HG03039 (cell line): ENCODE measurements at regions not wholly inside any gene's neighbourhood (a gene's known extent, or its start where the extent isn't known, plus 50 kb on each side); places are given as distances from the start of the nearest gene placed in this dataset.
"Not testable (repeated sequence)": the region's sequence is repeated elsewhere in the genome, so short reads cannot be mapped to it uniquely, and the experiment has no call there.

ENCODE experiments used
- ATAC-seq: cut with Tn5 transposase; IDR thresholded peaks from one replicate; pipeline ENCODE4 v1.9.1; 2021; ENCODE audit warnings: mild to moderate bottlenecking, moderate library complexity; ENCODE audit not compliant: unreplicated experiment

DNA sequence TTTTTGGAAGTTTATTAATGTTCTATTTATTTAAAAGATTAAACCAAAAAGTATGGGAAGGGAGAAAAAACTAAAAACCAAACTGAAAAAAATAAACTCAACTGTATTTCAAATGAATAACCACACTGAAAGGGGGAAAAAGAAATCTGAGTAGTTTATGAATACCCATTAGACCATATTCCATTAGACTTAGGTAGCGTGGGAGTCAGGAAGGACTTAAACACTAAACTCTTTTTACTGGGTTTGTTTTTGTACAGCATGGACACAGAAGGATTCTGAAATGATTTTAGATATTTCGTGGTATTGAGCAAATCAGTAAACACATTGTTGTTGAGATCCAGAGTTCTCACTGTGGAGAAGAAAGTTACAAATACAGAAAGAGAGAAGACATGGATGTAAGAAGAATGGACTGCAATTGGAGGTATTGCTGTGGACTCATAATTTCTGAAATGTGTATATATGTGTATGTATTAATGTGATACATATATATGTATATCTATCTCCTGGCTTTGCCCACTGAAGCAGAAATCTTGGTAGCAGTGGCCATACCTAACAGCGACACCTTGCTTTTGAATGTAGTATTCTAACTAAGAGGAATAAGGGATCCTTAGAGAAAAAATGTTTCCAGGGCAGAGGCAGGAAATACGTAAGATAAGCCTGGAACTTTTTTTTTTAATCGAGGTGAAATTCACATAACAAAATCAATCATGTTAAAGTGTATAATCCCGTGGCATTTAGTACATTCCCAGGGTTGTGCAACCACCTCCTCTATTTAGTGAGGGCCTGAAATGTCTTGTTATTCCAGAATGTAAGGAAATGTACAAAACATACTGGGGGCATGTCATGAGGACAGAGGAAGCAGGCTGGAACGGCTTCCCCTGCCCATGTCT, 228.8 kb downstream of the SMARCA2 start:
- no peak for ATAC-seq

DNA sequence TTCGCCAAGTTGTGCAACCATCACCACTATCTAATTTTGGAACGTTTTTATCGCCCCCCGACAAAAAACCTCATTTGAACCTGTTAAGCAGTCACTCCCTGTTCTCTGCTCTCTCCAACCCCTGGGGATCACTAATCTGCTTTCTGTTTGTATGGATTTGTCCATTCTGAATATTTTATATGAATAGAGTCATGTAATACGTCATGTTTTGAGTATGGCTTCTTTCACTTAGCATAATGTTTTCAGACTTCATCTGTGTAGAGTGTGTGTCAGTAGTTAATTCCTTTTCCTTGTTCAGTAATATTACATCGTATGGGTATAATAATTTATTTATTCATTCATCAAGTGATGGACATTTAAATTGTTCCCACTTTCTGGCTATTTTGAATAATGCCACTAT, 232.2 kb downstream of the SMARCA2 start:
- ATAC-seq = no peak

DNA sequence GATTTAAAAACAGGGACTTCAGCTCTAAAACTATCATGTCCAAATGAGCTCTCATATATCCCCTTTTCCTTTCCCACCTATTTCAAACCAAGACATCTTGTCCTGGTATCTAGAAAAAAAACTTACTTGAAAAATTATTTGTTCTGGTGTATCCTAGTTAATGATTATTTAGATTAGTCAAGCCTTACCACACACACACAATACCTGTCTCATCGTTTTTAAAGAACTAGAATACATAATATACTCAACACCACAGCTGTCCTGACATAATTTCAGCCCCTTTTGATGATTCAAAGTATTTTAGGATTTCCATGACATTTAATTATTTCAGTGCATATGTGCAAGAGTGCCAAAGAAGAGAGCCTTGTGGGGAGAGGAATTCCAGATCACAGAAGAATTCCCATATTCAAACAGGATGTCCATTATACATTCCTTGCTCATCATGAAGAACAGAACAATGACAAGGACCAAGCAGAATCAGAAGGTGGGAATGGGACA, 233.7 kb downstream of the SMARCA2 start:
- ATAC-seq = no peak

DNA sequence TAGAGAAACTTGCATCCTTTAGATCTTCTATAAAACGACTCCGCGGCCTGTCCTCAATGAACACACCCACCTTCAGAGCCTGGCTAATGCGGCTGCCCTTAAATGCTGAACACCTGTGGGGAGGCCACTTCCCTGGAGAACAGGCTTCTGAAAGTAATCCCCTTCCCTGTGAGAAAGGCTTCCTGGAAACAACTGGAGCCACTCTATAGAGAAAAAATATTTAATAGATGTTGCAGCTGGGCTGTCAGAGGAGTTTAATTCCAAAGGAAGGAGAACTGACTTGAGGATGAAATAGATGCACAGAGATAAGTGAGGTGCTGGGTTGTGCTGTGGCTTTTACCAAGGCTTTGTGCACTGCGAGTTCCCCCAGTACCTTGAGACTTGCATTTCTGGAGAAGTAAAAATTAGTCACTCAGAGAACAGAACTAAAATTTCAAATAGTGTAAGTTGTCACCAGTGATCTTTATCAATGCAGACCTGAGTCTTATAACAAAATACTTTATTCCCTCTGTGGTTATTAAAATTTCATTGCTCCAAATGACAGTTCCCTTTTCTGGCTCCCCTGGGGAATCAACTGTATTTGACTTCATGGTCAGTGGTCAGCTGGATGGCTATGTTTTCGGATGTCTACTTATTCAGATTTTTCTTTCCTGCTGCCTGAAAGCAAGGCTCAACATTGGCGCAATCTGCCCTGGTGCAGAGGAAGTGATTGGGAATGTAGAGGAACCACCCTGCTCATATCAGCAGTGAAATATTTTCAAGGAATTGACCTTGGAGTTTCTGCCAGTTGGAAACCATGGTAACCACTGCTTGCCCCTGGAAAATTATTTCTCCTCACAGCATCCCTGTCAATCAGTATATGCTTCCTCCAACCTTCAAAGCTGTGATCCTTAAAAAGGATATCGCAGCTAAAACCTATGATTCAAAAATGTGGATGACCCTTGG, 238.8 kb downstream of the SMARCA2 start:
- no peak for ATAC-seq

DNA sequence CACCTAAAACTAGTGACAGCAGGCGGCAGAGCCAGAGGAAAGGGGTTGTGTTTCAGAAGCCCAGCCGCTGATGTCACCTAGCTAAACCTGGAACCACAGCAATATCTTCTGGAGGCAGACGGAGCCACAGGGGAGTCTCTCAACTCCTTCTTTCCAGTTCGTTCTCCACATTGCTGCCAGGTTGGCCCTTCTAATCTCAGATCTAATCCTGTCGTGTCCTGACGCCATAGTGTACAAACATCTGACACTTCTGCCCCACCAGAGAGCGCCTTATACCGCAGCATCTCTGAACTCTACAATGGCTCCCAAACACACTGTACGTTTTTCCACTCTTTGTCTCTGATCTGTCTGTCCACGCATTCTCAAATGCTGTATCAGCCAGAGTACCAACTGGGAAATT, 240.0 kb downstream of the SMARCA2 start:
- no peak for ATAC-seq

DNA sequence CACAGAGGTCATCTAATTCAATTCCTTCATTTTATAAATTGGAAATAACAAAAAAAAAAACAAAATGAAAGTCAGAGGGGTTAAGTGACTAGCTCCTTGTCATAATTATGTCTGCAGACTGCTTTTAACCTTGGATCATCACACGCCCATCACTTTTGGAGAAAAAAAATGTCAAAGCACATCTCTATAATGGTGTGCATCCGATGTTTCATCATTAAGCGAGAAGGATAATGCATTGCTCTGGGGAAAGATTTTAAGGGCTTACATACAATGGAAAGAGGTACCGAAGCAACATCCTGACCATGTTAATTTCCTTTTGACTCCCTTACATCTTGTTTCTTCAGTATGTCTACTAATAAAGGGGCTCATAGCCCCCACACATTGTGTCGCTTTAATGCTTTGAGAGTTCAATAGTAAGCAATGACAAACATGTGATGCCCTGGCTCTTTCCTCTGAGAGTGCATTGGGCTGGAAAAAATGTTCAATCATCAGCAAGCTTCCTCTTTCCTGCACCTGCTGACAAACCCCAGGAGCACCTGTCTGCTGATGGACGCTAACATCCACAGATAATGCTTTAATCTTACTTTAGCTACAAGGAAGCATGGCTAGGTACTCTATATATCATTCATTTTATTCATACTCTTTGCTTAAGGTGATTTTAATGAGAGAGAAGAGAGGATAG, 242.2 kb downstream of the SMARCA2 start:
- ATAC-seq = no peak

DNA sequence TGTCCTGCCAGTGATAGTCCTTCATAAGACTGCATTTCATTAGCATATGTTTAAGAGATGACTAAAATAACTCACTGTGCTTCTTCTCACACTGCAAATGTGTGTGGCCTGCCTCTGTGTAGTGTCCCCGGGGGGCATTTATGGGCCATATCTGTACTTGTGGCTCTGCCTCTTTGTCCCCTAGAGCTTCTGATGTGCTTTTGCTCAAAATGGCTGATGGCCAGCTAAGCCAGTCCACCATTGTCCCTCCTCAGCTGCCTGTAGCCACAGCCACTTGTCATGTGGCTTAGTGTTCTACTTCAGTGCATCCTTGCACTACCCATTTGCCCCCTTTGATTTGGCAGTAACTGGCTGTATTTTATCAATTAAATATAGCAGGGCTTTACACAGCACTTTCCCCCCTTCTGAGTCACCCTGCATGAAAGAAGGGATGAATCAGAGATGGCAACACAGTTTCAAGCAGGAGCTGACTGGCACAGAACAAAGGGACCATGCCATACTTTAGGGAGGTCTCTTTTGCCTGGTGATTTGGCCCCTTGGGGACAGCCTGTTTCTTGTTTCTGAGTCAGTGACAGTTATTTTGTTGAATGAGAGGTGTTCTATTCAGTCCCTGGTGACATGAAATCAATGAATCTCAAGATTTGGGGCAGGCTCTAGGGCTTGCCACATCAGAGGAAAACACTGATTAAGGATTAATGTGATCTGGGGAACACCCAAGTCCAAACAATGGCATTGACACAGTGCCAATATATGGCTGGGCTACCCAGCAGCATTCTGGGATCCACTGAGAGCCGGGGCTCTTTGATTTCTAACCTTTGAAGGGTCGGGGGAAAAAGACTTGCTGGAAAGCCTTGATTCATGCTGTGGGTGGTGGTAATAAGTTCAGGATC, 245.5 kb downstream of the SMARCA2 start:
- ATAC-seq = no peak

DNA sequence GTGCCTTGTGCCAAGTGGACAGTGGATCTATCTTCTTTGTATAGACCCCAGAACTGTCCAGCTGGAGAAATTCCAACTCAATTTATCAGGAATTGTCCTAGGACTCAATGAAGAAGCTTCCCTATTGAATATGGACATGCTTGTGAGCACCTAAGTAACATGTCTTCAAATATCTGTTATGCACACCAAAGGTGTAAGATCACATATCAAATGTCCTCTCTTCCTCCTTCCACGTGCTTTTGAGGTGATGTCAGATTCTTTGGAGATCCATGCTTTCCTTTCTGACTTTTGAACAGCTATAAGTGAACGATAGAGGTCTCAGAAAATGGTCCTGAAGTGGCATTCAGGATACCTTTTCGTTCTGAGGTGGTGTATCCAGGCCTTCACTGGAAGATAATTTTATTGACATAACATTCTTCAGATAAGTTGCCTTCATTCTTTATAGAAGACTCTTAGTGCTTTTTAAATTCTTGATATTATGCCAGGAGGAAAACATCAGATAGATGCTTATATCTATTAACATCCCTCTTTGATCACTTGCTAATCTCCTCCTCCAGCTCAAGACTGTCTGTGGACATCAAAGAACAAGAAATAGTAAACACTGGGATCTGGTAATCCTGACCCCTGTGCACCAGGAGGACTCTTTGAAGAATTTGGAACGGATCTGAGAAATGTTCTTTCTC, 246.4 kb downstream of the SMARCA2 start:
- ATAC-seq = no peak

DNA sequence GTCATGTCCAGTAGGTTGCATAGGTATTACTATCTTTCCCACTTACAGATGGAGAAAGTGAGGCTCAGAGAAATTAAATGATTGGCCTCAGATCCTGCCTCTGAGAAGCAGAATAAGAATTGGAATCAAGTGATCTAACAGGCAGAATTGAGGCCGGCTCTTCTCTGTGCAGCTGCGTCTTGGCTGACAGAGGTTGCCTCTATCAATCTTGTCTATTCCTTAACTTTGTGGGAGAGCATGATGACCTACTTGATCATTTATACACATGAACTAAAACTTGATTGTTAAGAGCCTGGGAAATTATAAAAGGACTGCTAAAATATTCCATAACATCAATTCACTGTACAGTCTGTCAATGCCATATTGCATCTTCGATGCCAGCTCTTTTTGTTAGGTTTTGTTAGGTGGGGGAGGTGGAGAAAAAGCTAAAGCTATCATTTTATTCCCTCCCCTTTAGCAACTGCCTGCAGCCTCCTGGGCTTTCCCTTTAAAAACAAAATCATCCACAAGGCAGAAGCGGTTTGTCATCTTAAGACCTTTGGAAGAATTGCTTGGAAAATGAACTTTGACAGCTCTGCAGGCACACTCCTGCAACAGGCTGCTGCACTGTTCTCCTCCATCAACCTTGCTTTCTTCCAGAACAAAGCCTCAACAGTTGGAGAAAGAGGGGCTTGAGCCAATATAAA, 247.4 kb downstream of the SMARCA2 start:
- no peak for ATAC-seq

DNA sequence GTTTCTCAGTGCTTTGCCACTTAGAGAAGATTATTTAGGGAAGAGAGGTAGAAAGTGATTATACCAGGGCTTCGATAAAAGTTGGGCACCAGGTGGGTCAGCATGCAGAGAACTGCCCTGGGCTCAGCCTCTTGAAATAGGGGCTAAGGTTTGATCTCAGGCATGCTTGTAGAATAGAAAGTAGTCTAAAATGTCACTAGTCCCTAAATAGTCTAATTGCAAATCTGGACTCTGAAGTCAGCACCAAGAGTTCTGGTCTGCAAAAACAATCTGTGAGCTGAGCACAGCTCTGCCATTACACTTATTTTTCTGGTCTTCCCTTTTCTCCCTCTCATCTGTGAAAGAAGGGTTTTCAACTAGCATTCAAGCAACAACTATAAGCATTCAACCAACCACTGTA, 248.0 kb downstream of the SMARCA2 start:
- ATAC-seq = no peak

DNA sequence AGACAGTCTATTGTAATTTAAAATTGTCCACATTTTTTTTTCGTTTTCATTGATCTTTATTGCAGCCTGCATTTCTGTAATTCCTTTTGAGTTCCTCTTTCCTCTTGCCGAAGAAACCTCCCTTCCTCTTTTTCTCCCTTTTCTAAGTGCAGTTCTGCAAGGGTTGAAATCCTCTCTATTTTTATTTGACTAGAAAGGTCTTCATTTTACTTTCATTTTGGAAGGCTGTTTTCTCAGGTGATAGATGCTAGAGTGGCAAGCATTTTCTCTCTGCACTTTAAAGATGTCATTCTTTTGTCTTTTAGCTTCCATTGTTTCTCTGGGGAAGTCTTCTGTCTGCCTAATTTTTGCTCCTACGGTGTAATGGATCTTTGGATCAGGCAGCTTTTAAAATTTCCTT, 248.5 kb downstream of the SMARCA2 start:
- ATAC-seq = no peak

DNA sequence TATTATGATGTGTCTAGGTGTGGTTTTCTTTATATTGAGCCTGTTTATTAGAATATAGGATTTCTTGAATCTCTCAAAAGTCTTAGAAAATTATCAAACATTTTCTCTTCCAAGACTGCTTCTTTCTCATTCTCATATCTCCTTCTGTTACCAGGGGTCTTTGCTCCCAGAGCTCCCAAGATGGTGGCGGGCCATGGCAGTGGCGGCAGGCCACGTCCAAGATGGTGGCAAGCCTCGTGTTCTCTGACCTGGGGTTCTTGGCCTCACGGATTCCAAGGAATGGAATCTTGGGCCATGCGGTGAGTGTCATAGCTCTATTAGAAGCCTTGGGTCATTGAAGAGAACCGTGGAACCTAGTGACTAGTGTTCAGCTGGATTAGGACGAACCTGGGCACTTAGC, 248.9 kb downstream of the SMARCA2 start:
- ATAC-seq = no peak

DNA sequence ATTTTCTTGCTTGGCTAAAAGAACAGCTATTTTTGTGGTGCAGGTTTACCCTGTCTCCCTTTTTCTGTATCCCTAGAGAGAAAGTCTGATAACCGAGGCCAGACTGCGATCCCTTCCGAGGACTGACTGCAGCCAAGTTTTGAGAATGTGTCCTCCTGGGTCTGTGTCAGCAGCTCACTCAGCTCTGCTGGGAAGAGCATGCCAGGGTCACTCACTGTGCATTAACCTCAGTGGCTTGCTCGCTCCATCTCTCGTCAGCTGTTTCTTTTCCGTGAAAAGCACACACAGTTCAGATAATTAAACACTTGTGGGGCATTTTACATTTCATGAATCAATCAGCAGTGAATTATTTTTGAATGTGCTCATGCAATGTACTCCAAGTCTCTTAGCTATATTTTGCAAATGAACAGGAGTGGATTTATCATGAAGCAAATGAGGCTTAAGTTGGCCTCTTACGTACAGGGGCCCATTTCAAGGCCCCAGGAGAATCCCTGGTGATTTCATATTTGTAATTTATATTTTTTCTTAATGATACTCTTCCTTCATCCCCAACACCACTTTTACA, 252.1 kb downstream of the SMARCA2 start:
- no peak for ATAC-seq

DNA sequence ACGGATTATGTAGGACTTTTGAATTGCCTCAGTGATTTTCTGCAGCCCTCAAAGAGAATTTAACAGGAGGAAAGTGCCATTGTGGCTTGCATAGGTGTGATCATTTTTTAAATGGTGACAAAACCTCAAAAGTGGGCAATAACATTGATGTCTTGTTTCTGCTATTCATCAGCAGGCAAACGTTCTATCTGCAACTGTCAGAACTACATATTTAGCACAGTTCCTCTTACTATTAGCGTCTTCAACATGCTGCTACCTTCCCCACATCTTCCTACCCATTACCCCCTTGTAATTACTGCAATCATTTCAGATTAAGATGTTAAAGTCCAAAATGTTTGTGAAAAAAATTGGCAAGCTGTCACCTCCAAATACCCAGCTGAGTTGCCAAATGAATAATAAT, 254.6 kb downstream of the SMARCA2 start:
- ATAC-seq = no peak

DNA sequence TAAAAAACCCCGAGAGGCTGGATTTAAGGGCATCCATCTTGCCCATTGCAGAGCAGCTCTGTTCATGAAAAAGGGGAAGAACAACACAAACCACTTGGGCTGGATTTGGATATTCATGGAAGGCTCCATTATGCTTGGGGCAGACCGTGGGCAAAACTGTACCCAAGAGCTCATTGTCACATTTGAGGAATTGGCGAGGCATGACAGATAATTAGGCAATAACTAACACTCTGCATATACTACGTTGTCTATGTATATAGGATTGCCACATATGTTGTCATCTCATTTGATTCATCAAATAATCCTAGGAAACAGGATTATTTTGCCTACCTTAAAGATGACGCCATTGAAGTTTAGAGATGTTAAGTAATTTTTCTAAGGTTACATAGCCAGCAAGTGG, 255.4 kb downstream of the SMARCA2 start:
- no peak for ATAC-seq

DNA sequence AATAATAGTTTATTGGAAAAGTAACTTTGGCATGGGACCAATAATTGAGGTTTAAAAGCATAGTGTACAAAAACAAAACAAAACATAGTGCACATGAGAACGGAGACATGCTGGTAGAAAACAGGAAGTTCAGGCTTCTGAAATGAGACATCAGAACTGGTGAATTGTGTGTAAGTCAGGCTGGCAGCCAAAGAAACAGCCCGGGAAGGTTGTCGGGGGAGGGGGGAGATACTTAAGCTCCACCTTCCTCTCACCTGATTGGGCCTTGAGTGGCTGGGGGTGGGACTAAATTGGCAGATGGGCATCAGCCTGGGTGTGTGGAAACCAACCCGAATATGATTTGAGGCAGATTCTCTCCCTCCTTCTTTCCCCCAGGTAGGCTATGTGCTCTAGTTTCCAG, 256.3 kb downstream of the SMARCA2 start:
- ATAC-seq = no peak

DNA sequence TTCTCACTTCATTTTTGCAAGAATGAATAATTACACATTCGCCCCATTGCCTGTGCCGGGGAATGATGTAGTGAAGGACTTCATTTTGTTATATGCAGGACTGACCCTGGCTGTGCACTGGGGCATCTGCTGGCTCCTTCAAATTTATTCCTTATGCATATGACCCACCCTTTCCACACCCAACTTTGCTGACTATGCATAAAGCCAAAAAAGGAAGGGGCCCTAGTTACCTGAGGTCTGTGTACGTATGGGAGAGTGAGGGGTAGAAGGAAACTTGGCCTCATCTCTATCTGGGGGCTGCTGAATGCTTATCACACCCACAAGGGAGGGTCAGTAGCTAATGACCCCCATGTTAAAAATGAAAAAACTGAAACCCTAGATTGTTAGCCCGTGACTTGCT, 259.6 kb downstream of the SMARCA2 start:
- no peak for ATAC-seq

DNA sequence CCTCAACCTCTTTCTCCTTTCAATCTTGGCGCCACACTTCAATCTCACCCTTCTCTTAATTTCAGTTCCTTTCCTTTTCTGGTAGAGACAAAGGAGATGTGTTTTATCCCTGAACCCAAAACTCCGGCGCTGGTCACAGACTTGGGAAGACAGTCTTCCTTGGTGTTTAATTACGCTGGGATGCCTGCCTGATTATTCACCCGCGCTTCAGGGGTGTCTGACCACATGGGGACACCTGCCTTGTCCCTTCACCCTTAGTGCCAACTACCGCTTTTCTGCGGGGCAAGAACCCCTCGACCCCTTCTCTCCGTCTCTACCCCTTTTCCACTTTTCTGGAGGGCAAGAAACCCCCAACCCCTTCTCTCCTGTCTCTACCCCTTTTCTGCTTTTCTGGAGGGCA, 261.1 kb downstream of the SMARCA2 start:
- no peak for ATAC-seq

DNA sequence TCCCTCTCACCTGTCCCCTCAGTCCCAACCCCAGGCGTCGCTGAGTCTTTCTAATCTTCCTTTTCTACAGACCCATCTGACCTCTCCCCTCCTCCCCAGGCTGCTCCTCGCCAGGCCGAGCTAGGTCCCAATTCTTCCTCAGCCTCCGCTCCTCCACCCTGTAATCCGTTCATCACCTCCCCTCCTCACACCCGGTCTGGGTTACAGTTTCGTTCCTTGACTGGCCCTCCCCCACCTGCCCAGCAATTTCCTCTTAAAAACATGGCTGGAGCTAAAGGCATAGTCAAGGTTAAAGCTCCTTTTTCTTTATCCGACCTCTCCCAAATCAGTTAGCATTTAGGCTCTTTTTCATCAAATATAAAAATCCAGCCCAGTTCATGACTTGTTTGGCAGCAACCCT, 262.0 kb downstream of the SMARCA2 start:
- not testable (repeated sequence) for ATAC-seq
